ENCODE measurements at regions not wholly inside any gene's neighbourhood (a gene's known extent, or its start where the extent isn't known, plus 50 kb on each side); places are given as distances from the start of the nearest gene placed in this dataset.

DNA sequence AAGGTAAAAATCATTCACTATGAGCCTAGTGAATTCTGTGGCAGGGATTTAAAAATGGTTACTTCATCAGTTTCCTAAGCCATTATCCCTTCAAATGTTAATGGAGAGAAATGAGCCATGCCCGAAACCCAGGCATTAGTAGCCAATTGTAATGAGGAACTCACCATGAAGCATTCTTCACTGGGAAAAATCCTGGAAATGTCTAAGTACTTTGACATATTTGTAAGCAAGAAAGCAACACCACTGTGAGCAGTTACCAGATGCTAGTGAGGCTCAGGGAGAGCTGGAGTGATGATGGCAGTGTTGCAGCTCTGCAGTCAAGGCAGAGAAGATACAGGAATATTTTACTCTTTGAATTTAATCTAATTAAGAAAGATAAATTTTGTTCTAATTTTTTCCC, 220.0 kb upstream of the MBL2 start:
- Mint-ChIP-seq H3K36me3 (no peaks in the 10 kb centered on the region), H3K4me1 (no peaks in the 10 kb centered on the region), H3K27ac (no peak overlapping the region), H3K4me3 (no peak overlapping the region), H3K27me3 (no peaks in the 10 kb centered on the region), H3K9me3 (peaks cover 1% of the 10 kb centered on the region)
- DNase-seq, result no peak
- CTCF ChIA-PET, result no interaction called here

GRCh38 chr10:52988923-52989322, 216.3 kb upstream of the MBL2 start:
- Mint-ChIP-seq H3K4me3 (no peak overlapping the region), H3K9me3 (peaks cover 1% of the 10 kb centered on the region), H3K27me3 (no peaks in the 10 kb centered on the region), H3K36me3 (no peaks in the 10 kb centered on the region), H3K4me1 (no peaks in the 10 kb centered on the region), H3K27ac (no peak overlapping the region)
- CTCF ChIA-PET, result no interaction called here
- no peak for DNase-seq

DNA sequence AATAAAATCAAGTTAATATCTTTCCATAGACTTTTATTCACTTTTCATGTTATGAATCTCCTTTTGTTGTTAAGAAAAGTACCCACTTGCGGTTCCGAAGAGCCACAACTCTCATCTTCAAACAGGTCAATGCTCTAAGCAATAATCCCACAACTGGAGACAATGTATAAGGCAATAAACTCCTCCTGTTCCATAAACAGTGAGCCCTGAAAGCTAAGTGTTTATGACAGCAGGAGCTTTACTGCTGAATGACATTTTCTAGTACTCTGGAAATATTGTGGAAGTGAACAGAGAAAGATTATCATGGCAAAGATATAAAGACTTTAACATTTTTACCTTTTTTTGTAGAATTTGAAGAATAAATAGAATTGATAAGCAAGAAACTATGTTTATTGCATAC, 213.5 kb upstream of the MBL2 start:
- Mint-ChIP-seq H3K4me3 (no peak overlapping the region), H3K36me3 (no peaks in the 10 kb centered on the region), H3K27me3 (no peaks in the 10 kb centered on the region), H3K27ac (no peak overlapping the region), H3K4me1 (no peaks in the 10 kb centered on the region), H3K9me3 (peaks cover 1% of the 10 kb centered on the region)
- CTCF ChIA-PET, result no interaction called here
- DNase-seq, result no peak

- H3K27ac Mint-ChIP-seq, result no peak overlapping the region
- H3K9me3 Mint-ChIP-seq, result peaks cover 1% of the 10 kb centered on the region
- no peaks in the 10 kb centered on the region for H3K27me3 Mint-ChIP-seq
- H3K36me3 Mint-ChIP-seq, result no peaks in the 10 kb centered on the region
- CTCF ChIA-PET, result no interaction called here
- H3K4me1 Mint-ChIP-seq, result no peaks in the 10 kb centered on the region
- no peak for DNase-seq
- no peak overlapping the region for H3K4me3 Mint-ChIP-seq
Observed at GRCh38 chr10:52984169-52984568, 211.6 kb upstream of the MBL2 start.

DNA sequence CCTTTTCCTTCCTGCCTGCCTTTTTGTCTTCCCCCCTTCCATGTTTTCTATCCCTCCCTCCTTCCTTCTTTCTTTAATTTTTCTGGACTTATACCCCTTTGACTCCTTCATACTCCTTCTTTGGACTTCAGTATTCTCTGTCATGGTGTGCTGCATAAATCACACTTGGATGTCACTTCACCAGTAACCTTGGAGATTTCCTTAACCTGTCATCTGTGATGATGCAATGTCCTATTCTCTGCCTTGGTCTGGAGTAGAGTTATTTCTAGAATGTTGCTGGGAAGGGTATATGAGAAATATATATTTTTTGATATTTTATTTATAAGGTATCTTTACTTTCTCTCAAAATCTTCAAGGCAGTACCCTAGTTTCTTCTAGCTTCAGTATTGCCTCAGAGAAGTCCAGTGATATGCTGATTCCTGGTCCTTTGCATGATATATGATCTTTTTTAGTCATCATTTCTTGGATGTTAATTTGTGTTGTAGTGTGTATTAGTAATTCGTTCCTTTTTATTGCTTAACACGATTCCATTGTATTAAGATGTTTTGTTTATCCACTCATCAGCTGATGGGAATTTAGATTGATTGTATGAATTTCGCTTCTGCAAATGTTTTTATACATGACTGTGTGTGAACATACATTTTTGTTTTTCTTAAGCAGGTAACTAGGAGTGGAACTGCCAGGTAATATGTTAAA, 206.9 kb upstream of the MBL2 start:
- Mint-ChIP-seq H3K36me3 (no peaks in the 10 kb centered on the region), H3K9me3 (no peaks in the 10 kb centered on the region), H3K4me1 (no peaks in the 10 kb centered on the region), H3K27ac (no peak overlapping the region), H3K4me3 (no peak overlapping the region), H3K27me3 (no peaks in the 10 kb centered on the region)
- CTCF ChIA-PET, result no interaction called here
- no peak for DNase-seq

- CTCF ChIA-PET, result no interaction called here
- H3K9me3 Mint-ChIP-seq, result peaks cover 7% of the 10 kb centered on the region
- DNase-seq, result no peak
- H3K27ac Mint-ChIP-seq, result no peak overlapping the region
- no peaks in the 10 kb centered on the region for H3K36me3 Mint-ChIP-seq
- H3K4me1 Mint-ChIP-seq, result no peaks in the 10 kb centered on the region
- no peak overlapping the region for H3K4me3 Mint-ChIP-seq
- no peaks in the 10 kb centered on the region for H3K27me3 Mint-ChIP-seq
Observed at GRCh38 chr10:52977581-52977980, 205.0 kb upstream of the MBL2 start.

DNA sequence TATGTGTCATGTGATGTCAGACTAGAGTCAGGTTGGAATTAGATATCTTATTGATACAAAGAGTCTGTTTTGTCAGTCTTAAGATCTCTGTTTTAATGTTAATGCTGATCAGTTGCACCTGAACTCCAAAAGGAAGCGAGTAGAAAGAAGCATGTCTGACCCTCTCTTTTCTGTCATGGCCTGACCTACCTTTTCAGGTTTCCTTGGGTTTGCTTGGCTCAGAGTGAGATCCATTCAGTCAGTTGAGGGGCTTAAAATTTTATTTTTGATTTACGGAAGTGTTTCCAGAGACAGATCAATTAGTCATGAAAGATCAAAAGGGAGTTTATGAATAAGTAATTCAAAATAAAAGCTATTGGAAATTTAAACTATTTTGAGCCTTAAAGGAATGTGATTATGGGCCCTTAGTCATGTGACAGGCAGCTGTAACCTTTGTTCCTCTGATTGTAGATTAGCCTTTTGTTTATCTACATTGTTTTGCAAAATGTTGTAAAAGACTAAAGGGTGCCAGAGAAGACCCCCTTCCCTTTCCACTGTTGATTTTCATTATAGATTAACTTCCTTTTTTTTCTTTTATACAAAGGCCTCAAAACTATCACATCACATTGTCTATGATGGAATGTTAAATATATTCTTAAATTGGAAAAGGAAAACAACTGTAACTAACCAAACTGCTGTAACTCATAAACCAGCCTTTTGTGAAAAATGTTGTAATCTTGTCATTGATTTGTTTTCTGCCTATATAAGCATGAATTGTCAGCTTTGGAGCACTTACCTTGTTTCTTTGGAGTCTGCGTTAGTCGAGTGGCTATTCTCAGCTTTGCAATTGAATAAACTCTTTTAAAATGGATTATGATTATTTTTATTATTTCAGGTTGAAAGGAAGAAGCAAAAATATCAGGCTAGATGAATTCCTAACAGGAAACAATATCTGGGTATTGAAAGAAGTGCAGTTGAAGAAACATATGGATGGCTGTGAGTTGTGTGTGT, 195.5 kb upstream of the MBL2 start:
- Mint-ChIP-seq H3K4me1 (no peaks in the 10 kb centered on the region), H3K27me3 (no peaks in the 10 kb centered on the region), H3K9me3 (peaks cover 2% of the 10 kb centered on the region), H3K4me3 (no peak overlapping the region), H3K27ac (no peak overlapping the region), H3K36me3 (no peaks in the 10 kb centered on the region)
- CTCF ChIA-PET, result no interaction called here
- no peak for DNase-seq

- Mint-ChIP-seq H3K27ac (no peak overlapping the region), H3K4me1 (no peaks in the 10 kb centered on the region), H3K36me3 (no peaks in the 10 kb centered on the region), H3K27me3 (no peaks in the 10 kb centered on the region), H3K9me3 (peaks cover 2% of the 10 kb centered on the region), H3K4me3 (no peak overlapping the region)
- CTCF ChIA-PET, result no interaction called here
- no peak for DNase-seq
Observed at GRCh38 chr10:52966904-52967303, 194.3 kb upstream of the MBL2 start.

DNA sequence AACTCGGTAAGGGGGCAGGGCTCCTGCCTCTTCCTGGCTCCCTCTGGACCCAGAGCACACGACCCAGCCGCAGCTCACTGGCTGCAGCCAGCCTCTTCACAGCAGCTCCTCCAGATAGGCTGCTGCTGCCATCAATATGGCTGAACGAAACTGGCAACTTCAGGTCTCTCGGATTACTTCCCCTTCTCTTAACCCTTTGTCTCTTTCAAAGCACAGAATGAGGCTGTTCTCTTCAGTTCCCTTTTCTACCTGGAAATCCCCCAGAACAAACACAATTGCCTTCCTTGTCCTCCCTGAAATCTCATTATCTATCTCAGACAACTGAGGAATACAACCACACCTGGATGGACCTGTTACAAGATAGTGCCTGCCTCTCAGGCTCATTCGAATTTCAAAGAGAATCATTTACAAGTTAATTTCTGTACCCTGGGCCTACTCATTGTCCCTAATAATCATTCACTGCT, 193.4 kb upstream of the MBL2 start:
- peaks cover 2% of the 10 kb centered on the region for H3K9me3 Mint-ChIP-seq

DNA sequence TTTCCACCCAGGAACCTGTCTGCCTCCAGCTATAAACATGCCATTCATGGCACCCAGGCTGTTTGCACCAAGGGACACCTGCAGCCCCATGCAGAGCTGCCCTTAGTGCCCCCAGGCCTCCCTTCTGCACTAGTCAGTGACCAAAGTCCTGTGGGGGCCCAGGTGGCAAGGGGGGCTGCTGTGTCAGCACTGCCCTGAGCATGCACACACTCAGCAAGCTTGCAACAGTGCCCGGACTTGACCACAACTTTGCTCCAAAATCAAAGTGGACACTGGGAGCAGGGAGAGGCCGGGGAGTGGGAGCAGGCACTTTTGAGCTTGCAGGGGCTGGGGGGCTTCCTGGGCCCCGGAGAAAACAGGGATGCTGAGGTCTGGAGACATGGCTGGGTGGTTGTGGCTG, 192.9 kb upstream of the MBL2 start:
- Mint-ChIP-seq H3K4me3 (no peak overlapping the region), H3K4me1 (no peaks in the 10 kb centered on the region), H3K36me3 (no peaks in the 10 kb centered on the region), H3K27ac (no peak overlapping the region), H3K9me3 (peaks cover 2% of the 10 kb centered on the region), H3K27me3 (no peaks in the 10 kb centered on the region)
- CTCF ChIA-PET, result no interaction called here
- DNase-seq, result no peak

More for the DNA sequence above, 193.4 kb upstream of the MBL2 start:
- Mint-ChIP-seq H3K27ac (no peak overlapping the region), H3K36me3 (no peaks in the 10 kb centered on the region), H3K4me3 (no peak overlapping the region), H3K27me3 (no peaks in the 10 kb centered on the region), H3K4me1 (no peaks in the 10 kb centered on the region)
- no peak for DNase-seq
- CTCF ChIA-PET, result no interaction called here

- no peak overlapping the region for H3K4me3 Mint-ChIP-seq
- no peaks in the 10 kb centered on the region for H3K4me1 Mint-ChIP-seq
- no peak for DNase-seq
- CTCF ChIA-PET, result no interaction called here
- no peak overlapping the region for H3K27ac Mint-ChIP-seq
- H3K36me3 Mint-ChIP-seq, result no peaks in the 10 kb centered on the region
- H3K9me3 Mint-ChIP-seq, result peaks cover 3% of the 10 kb centered on the region
- H3K27me3 Mint-ChIP-seq, result no peaks in the 10 kb centered on the region
Observed at GRCh38 chr10:52961323-52961722, 188.7 kb upstream of the MBL2 start.

GRCh38 chr10:52959810-52960209, 187.2 kb upstream of the MBL2 start:
- Mint-ChIP-seq H3K27me3 (no peaks in the 10 kb centered on the region), H3K36me3 (no peaks in the 10 kb centered on the region), H3K4me1 (no peaks in the 10 kb centered on the region), H3K9me3 (peaks cover 7% of the 10 kb centered on the region), H3K4me3 (no peak overlapping the region), H3K27ac (no peak overlapping the region)
- CTCF ChIA-PET, result no interaction called here
- no peak for DNase-seq

GRCh38 chr10:52956861-52957260, 184.3 kb upstream of the MBL2 start:
- Mint-ChIP-seq H3K4me3 (no peak overlapping the region), H3K36me3 (no peaks in the 10 kb centered on the region), H3K27ac (no peak overlapping the region), H3K4me1 (no peaks in the 10 kb centered on the region), H3K9me3 (peaks cover 20% of the 10 kb centered on the region), H3K27me3 (no peaks in the 10 kb centered on the region)
- CTCF ChIA-PET, result no interaction called here
- no peak for DNase-seq

DNA sequence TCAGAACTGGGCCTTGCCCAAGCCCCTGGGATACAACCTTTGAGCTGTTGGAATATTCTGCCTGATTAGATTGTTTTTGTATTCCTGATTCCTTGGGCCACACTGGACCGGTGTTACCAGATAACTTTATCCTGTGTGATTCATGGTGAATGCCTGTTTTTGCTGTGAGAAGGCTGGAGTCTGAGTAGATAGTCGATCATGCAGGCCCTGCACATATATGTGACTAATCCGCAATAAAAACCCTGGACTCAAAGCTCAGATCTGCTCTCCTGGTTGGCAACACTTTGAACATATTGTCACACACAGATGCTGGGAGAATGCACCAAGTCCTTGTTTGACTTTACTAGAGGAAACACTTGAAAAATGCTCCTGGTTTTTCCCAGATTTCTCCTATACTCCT, 183.9 kb upstream of the MBL2 start:
- Mint-ChIP-seq H3K4me1 (no peaks in the 10 kb centered on the region), H3K27me3 (no peaks in the 10 kb centered on the region), H3K9me3 (peaks cover 23% of the 10 kb centered on the region), H3K4me3 (no peak overlapping the region), H3K27ac (no peak overlapping the region), H3K36me3 (no peaks in the 10 kb centered on the region)
- DNase-seq, result no peak
- CTCF ChIA-PET, result no interaction called here

DNA sequence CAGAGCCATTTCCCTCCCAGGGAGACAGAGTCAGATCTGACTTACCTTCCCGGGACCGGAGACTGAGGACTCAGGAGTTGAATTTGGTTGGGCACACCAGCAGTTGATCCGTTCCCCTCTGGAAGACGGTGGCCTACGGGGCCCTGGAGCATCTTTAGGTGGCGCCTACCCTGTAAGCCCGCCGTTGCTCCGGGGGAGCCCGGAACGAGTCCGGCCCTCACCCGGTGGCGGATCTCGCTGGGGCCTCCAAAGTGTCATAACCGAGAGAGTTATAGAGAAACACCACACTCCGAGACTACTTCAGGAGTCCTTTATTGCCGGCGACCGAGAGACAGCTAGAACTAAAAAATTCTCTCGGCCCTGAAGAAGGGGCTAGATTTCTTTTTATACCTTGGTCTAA, 182.8 kb upstream of the MBL2 start:
- Mint-ChIP-seq H3K36me3 (no peaks in the 10 kb centered on the region), H3K4me3 (no peak overlapping the region), H3K4me1 (no peaks in the 10 kb centered on the region), H3K9me3 (peaks cover 23% of the 10 kb centered on the region), H3K27ac (no peak overlapping the region), H3K27me3 (no peaks in the 10 kb centered on the region)
- CTCF ChIA-PET, result no interaction called here
- no peak for DNase-seq
